ENCODE measurements at regions not wholly inside any gene's neighbourhood (a gene's known extent, or its start where the extent isn't known, plus 50 kb on each side); places are given as distances from the start of the nearest gene placed in this dataset.

GRCh38 chr9:108074900-108075299 lies 585.3 kb upstream of the KLF4 start:
- TF ChIP-seq CTCF (conservative IDR thresholded peaks at IDR 0.05; ENCODE audit: low read length): no peak
- H3K4me3 ChIP-seq (ENCODE audit: low read length): no peak overlapping the region

GRCh38 chr9:108073823-108074222 lies 584.3 kb upstream of the KLF4 start:
- H3K4me3 ChIP-seq (ENCODE audit: low read length): no peak overlapping the region
- no peak for DNase-seq (ENCODE audit: low read depth)
- no peak for TF ChIP-seq CTCF (conservative IDR thresholded peaks at IDR 0.05; ENCODE audit: low read length)

More at GRCh38 chr9:108074900-108075299, 585.3 kb upstream of the KLF4 start:
- no peak for DNase-seq (ENCODE audit: low read depth)

- no peak for DNase-seq (ENCODE audit: low read depth)
- no peak for TF ChIP-seq CTCF (conservative IDR thresholded peaks at IDR 0.05; ENCODE audit: low read length)
- H3K4me3 ChIP-seq (ENCODE audit: low read length): no peak overlapping the region
Measured at GRCh38 chr9:108072740-108073139, 583.2 kb upstream of the KLF4 start.

- DNase-seq (ENCODE audit: low read depth): no peak
- no peak overlapping the region for H3K4me3 ChIP-seq (ENCODE audit: low read length)
- no peak for TF ChIP-seq CTCF (conservative IDR thresholded peaks at IDR 0.05; ENCODE audit: low read length)
Measured at GRCh38 chr9:108070861-108071260, 581.3 kb upstream of the KLF4 start.

GRCh38 chr9:108069991-108070390 lies 580.4 kb upstream of the KLF4 start:
- H3K4me3 ChIP-seq (ENCODE audit: low read length): no peak overlapping the region
- no peak for DNase-seq (ENCODE audit: low read depth)
- TF ChIP-seq CTCF (conservative IDR thresholded peaks at IDR 0.05; ENCODE audit: low read length): no peak

GRCh38 chr9:108062680-108063079 lies 573.1 kb upstream of the KLF4 start:
- DNase-seq (ENCODE audit: low read depth): no peak
- no peak overlapping the region for H3K4me3 ChIP-seq (ENCODE audit: low read length)
- no peak for TF ChIP-seq CTCF (conservative IDR thresholded peaks at IDR 0.05; ENCODE audit: low read length)

GRCh38 chr9:108060175-108060574 lies 570.6 kb upstream of the KLF4 start:
- no peak overlapping the region for H3K4me3 ChIP-seq (ENCODE audit: low read length)
- DNase-seq (ENCODE audit: low read depth): no peak
- TF ChIP-seq CTCF (conservative IDR thresholded peaks at IDR 0.05; ENCODE audit: low read length): no peak

Measured in AG10803 (cell line).